Cardiac muscle cell (in vitro differentiated cells and primary cell): ENCODE measurements at regions not wholly inside any gene's neighbourhood (a gene's known extent, or its start where the extent isn't known, plus 50 kb on each side); places are given as distances from the start of the nearest gene placed in this dataset.
"Not testable (repeated sequence)": the region's sequence is repeated elsewhere in the genome, so short reads cannot be mapped to it uniquely, and the experiment has no call there.

ENCODE experiments used
- DNase-seq, 2 donors: peaks; one replicate each; pipeline versions ENCODE4 v3.0.0 to v3.0.0-alpha.2; 2010 to 2017; ENCODE audit warnings: low read depth in 1 of 2, low spot score in 1 of 2
- H3K27ac ChIP-seq: fragments of 200-600 bp; sonication (generic); 2 replicates; pipeline ENCODE4 v1.5.1; 2016
- H3K27me3 ChIP-seq: fragments of 200-600 bp; sonication (generic); 2 replicates; pipeline ENCODE4 v1.6.0; 2016; ENCODE audit warnings: control low read depth
- H3K36me3 ChIP-seq: fragments of 200-600 bp; sonication (generic); 2 replicates; pipeline ENCODE4 v1.5.1; 2016; ENCODE audit warnings: control low read depth
- H3K4me1 ChIP-seq: fragments of 200-600 bp; sonication (generic); 2 replicates; pipeline ENCODE4 v1.8.1; 2017; ENCODE audit warnings: low read depth, mild to moderate bottlenecking, mixed run types
- H3K4me3 ChIP-seq: fragments of 200-600 bp; sonication (generic); 2 replicates; pipeline ENCODE4 v1.5.1; 2016; ENCODE audit warnings: mild to moderate bottlenecking
- H3K9me3 ChIP-seq: fragments of 200-600 bp; sonication (generic); 2 replicates; pipeline ENCODE4 v1.5.1; 2017; ENCODE audit warnings: low read depth, mild to moderate bottlenecking, control low read depth
- TF ChIP-seq, protein P1 (sequence below): IDR thresholded peaks from 2 replicates; pipeline ENCODE4 v1.5.1; 2012; ENCODE audit warnings: low read depth, mild to moderate bottlenecking, low read length

GRCh38 chr2:221908518-221908917 is 336.4 kb upstream of the EPHA4 start:
- H3K4me1 ChIP-seq: no peaks in the 10 kb centered on the region
- H3K27me3 ChIP-seq: no peaks in the 10 kb centered on the region
- H3K36me3 ChIP-seq: no peaks in the 10 kb centered on the region
- no peaks in the 10 kb centered on the region for H3K9me3 ChIP-seq
- H3K27ac ChIP-seq: no peak overlapping the region
- no peak overlapping the region for H3K4me3 ChIP-seq
- no peak for DNase-seq
- TF ChIP-seq, protein P1, sequence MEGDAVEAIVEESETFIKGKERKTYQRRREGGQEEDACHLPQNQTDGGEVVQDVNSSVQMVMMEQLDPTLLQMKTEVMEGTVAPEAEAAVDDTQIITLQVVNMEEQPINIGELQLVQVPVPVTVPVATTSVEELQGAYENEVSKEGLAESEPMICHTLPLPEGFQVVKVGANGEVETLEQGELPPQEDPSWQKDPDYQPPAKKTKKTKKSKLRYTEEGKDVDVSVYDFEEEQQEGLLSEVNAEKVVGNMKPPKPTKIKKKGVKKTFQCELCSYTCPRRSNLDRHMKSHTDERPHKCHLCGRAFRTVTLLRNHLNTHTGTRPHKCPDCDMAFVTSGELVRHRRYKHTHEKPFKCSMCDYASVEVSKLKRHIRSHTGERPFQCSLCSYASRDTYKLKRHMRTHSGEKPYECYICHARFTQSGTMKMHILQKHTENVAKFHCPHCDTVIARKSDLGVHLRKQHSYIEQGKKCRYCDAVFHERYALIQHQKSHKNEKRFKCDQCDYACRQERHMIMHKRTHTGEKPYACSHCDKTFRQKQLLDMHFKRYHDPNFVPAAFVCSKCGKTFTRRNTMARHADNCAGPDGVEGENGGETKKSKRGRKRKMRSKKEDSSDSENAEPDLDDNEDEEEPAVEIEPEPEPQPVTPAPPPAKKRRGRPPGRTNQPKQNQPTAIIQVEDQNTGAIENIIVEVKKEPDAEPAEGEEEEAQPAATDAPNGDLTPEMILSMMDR: no peak

DNA sequence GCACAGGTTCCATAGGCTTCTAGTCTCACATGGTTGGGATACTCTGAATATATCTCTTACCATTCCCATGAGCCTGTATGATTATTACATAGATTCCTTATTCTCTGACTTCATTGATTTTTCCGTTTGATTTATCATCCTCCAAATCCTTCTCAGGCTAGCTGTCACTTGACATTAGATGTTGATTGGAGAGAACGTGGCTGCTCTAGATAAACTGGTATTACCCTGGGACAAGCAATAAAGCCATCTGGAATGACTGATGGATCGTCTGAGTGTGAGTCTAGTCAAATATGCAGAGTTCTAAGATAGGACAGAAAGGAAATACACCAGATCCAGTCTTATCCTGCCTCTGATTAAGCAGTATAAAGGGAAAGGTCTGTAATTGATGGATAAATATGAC is 325.6 kb upstream of the EPHA4 start:
- Histone ChIP-seq H3K4me3 (no peak overlapping the region), H3K4me1 (no peaks in the 10 kb centered on the region), H3K36me3 (no peaks in the 10 kb centered on the region), H3K27me3 (no peaks in the 10 kb centered on the region), H3K27ac (no peak overlapping the region), H3K9me3 (peaks cover 2% of the 10 kb centered on the region)
- TF ChIP-seq, protein P1: no peak
- DNase-seq: no peak

DNA sequence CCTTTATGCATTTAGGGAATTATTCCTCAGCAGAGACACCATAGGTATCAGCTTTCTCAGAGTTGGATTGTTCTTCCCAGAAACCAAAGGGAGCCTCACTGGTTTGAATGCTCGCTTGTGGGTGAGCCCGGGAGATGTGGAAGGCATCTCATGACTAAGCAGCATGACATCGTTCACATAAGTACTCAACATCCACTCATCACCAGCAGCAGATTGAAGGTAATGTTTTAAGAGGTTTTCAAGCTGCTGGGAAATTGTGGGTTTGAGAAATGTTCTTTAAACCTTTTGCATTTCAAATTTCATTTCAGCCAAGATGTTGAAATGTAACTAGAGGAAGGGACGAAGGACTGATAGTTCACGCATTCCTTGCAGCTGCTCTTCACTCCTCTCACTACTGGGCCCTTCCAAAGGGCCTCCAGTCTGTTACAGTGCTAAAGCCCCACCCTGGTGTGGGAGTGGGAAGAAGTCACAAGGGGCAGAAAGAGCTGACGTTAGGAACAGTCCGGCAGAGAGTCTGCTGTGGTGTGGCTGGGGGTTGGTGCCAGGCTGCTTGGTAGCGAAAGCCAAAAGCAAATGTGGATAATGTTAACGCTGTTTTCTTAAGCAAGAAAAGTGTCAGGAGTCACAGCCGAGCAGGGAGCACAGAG is 324.5 kb upstream of the EPHA4 start:
- Histone ChIP-seq H3K4me1 (no peaks in the 10 kb centered on the region), H3K27ac (no peak overlapping the region), H3K4me3 (no peak overlapping the region), H3K36me3 (no peaks in the 10 kb centered on the region), H3K9me3 (peaks cover 2% of the 10 kb centered on the region), H3K27me3 (no peaks in the 10 kb centered on the region)
- TF ChIP-seq, protein P1: no peak
- DNase-seq: peak in 1 of 2 donors; percentile 9

DNA sequence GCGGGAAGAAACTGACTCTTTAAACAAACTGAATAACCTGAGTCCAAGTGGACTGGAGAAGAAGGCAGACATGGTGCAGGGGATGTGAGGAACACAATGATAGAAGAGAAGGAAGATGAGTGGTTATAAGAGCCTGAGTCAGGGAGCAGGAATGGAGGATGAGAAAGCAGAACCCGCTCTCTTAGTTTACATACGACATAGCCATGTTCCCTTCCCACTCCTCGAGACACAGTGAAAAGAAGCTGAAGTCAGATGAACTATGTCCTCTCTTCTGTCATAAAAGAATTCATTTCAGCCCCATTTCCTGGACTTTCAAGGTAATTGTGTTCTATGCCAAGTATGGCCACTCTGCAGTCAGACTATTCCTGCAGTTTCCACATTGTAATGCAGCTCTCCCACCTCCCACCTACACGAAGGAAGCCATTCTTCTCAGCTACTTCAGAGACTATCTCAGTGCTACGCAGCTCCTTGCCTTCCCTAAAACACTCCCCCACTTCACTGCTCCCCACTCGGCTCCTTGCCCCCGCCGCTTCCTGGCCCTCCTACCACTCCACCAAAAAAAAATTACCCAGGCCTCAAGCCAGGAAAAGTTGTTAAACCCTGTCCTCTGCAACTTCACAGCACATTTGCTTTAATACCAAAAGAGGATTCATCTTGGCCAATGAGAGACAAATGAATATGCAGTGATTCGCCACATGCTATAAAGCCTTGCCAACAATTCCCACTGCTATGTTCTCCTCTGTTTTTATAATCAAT is 323.4 kb upstream of the EPHA4 start:
- no peak for DNase-seq
- Histone ChIP-seq H3K27me3 (no peaks in the 10 kb centered on the region), H3K36me3 (no peaks in the 10 kb centered on the region), H3K4me1 (no peaks in the 10 kb centered on the region), H3K9me3 (peaks cover 2% of the 10 kb centered on the region), H3K4me3 (no peak overlapping the region), H3K27ac (no peak overlapping the region)
- TF ChIP-seq, protein P1: no peak

- no peaks in the 10 kb centered on the region for H3K4me1 ChIP-seq
- no peak overlapping the region for H3K4me3 ChIP-seq
- no peak overlapping the region for H3K27ac ChIP-seq
- H3K36me3 ChIP-seq: no peaks in the 10 kb centered on the region
- peaks cover 2% of the 10 kb centered on the region for H3K9me3 ChIP-seq
- H3K27me3 ChIP-seq: no peaks in the 10 kb centered on the region
- TF ChIP-seq, protein P1: no peak
- no peak for DNase-seq
Measured at GRCh38 chr2:221893501-221893900, 321.4 kb upstream of the EPHA4 start.

DNA sequence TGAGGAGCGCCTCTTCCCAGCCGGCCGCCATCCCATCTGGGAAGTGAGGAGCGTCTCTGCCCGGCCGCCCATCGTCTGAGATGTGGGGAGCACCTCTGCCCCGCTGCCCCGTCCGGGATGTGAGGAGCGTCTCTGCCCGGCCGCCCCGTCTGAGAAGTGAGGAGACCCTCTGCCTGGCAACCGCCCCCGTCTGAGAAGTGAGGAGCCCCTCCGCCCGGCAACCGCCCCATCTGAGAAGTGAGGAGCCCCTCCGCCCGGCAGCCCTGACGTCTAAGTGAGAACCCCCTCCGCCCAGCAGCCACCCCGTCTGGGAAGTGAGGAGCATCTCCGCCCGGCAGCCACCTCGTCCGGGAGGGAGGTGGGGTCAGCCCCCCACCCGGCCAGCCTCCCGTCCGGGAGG is 319.9 kb upstream of the EPHA4 start:
- H3K4me1 ChIP-seq, H3K27me3 ChIP-seq, H3K27ac ChIP-seq, H3K36me3 ChIP-seq, H3K4me3 ChIP-seq, H3K9me3 ChIP-seq, DNase-seq: not testable (repeated sequence)
